ENCODE measurements at regions not wholly inside any gene's neighbourhood (a gene's known extent, or its start where the extent isn't known, plus 50 kb on each side); places are given as distances from the start of the nearest gene placed in this dataset.

- H3K36me3 Mint-ChIP-seq (ENCODE audit: unreplicated experiment), result no peaks in the 10 kb centered on the region
- no peaks in the 10 kb centered on the region for H3K4me1 Mint-ChIP-seq (ENCODE audit: low read depth, unreplicated experiment)
- H3K9me3 Mint-ChIP-seq (ENCODE audit: unreplicated experiment), result no peaks in the 10 kb centered on the region
- peak; percentile 69 for TF ChIP-seq CTCF (IDR thresholded peaks at IDR 0.05; ENCODE audit: partially characterized antibody, unreplicated experiment)
- H3K27me3 Mint-ChIP-seq (ENCODE audit: unreplicated experiment), result no peaks in the 10 kb centered on the region
- peak; percentile 75 for DNase-seq
- no peak overlapping the region for H3K27ac Mint-ChIP-seq (ENCODE audit: unreplicated experiment)
- H3K4me3 Mint-ChIP-seq (ENCODE audit: unreplicated experiment), result no peak overlapping the region
Measured at GRCh38 chr20:20837574-20838021, 125.2 kb upstream of the RALGAPA2 start.

- DNase-seq, result no peak
- no peak for TF ChIP-seq CTCF (IDR thresholded peaks at IDR 0.05; ENCODE audit: partially characterized antibody, unreplicated experiment)
- Mint-ChIP-seq H3K27me3 (ENCODE audit: unreplicated experiment) (no peaks in the 10 kb centered on the region), H3K4me1 (ENCODE audit: low read depth, unreplicated experiment) (no peaks in the 10 kb centered on the region), H3K4me3 (ENCODE audit: unreplicated experiment) (no peak overlapping the region), H3K36me3 (ENCODE audit: unreplicated experiment) (no peaks in the 10 kb centered on the region), H3K27ac (ENCODE audit: unreplicated experiment) (no peak overlapping the region), H3K9me3 (ENCODE audit: unreplicated experiment) (no peaks in the 10 kb centered on the region)
Measured at GRCh38 chr20:20836836-20837235, 124.4 kb upstream of the RALGAPA2 start.

- DNase-seq, result no peak
- Mint-ChIP-seq H3K27me3 (ENCODE audit: unreplicated experiment) (no peaks in the 10 kb centered on the region), H3K9me3 (ENCODE audit: unreplicated experiment) (peaks cover 2% of the 10 kb centered on the region), H3K4me3 (ENCODE audit: unreplicated experiment) (no peak overlapping the region), H3K36me3 (ENCODE audit: unreplicated experiment) (peaks cover 7% of the 10 kb centered on the region), H3K4me1 (ENCODE audit: low read depth, unreplicated experiment) (no peaks in the 10 kb centered on the region), H3K27ac (ENCODE audit: unreplicated experiment) (no peak overlapping the region)
- TF ChIP-seq CTCF (IDR thresholded peaks at IDR 0.05; ENCODE audit: partially characterized antibody, unreplicated experiment), result no peak
Measured at GRCh38 chr20:20835897-20836296, 123.5 kb upstream of the RALGAPA2 start.

- DNase-seq, result no peak
- Mint-ChIP-seq H3K27ac (ENCODE audit: unreplicated experiment) (no peak overlapping the region), H3K27me3 (ENCODE audit: unreplicated experiment) (peaks cover 2% of the 10 kb centered on the region), H3K4me3 (ENCODE audit: unreplicated experiment) (no peak overlapping the region), H3K36me3 (ENCODE audit: unreplicated experiment) (peaks cover 21% of the 10 kb centered on the region), H3K9me3 (ENCODE audit: unreplicated experiment) (peaks cover 8% of the 10 kb centered on the region), H3K4me1 (ENCODE audit: low read depth, unreplicated experiment) (no peaks in the 10 kb centered on the region)
- no peak for TF ChIP-seq CTCF (IDR thresholded peaks at IDR 0.05; ENCODE audit: partially characterized antibody, unreplicated experiment)
Measured at GRCh38 chr20:20834008-20834407, 121.6 kb upstream of the RALGAPA2 start.

GRCh38 chr20:20832715-20833114 lies 120.3 kb upstream of the RALGAPA2 start:
- peaks cover 2% of the 10 kb centered on the region for H3K27me3 Mint-ChIP-seq (ENCODE audit: unreplicated experiment)
- no peak for DNase-seq
- no peak overlapping the region for H3K27ac Mint-ChIP-seq (ENCODE audit: unreplicated experiment)
- TF ChIP-seq CTCF (IDR thresholded peaks at IDR 0.05; ENCODE audit: partially characterized antibody, unreplicated experiment), result no peak
- peaks cover 10% of the 10 kb centered on the region for H3K9me3 Mint-ChIP-seq (ENCODE audit: unreplicated experiment)
- H3K36me3 Mint-ChIP-seq (ENCODE audit: unreplicated experiment), result peaks cover 27% of the 10 kb centered on the region
- H3K4me1 Mint-ChIP-seq (ENCODE audit: low read depth, unreplicated experiment), result no peaks in the 10 kb centered on the region
- H3K4me3 Mint-ChIP-seq (ENCODE audit: unreplicated experiment), result no peak overlapping the region

Measured in glutamatergic neuron (in vitro differentiated cells).